GM13977 (cell line): ENCODE measurements at regions not wholly inside any gene's neighbourhood (a gene's known extent, or its start where the extent isn't known, plus 50 kb on each side); places are given as distances from the start of the nearest gene placed in this dataset.

Experiments
- DNase-seq: peaks from one replicate; pipeline ENCODE4 v3.0.0; 2012; ENCODE audit warnings: low spot score
- in situ Hi-C: fragments of 300-500 bp; cut with MboI; formaldehyde crosslinking; loops from one replicate; pipeline ENCODE4 v1.12.0; 2022; ENCODE audit warnings: low sequenced_read_pairs, low pct_unique_long_range_greater_than_20kb, mixed read lengths, inconsistent platforms; ENCODE audit not compliant: unreplicated experiment
- TF ChIP-seq, protein P1 (sequence below): IDR thresholded peaks from 2 replicates; pipeline ENCODE4 v1.5.1; 2012; ENCODE audit warnings: mild to moderate bottlenecking, control low read depth; ENCODE audit not compliant: insufficient read depth; ENCODE audit errors: extremely low read depth, missing control alignments

DNA sequence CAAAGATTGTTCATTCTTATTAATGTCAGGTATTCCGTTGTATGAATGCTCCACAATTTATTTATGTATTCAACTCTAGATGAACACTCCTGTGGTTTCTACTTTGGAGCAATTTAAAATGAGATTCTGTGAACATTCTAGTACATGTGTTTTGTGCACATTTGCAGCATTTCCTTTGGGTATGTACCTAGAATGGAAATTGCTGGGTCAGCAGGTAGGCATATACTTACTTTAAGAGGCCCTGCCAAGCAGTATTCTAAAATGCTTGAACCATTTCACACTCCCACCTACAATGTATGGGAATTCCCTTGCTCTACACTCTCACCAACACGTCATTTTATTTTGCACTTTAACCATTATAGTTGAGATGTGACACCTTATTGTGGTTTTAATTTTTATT lies 59.4 kb upstream of the MAGEB2 start:
- in situ Hi-C loops = no loop called here
- TF ChIP-seq, protein P1, sequence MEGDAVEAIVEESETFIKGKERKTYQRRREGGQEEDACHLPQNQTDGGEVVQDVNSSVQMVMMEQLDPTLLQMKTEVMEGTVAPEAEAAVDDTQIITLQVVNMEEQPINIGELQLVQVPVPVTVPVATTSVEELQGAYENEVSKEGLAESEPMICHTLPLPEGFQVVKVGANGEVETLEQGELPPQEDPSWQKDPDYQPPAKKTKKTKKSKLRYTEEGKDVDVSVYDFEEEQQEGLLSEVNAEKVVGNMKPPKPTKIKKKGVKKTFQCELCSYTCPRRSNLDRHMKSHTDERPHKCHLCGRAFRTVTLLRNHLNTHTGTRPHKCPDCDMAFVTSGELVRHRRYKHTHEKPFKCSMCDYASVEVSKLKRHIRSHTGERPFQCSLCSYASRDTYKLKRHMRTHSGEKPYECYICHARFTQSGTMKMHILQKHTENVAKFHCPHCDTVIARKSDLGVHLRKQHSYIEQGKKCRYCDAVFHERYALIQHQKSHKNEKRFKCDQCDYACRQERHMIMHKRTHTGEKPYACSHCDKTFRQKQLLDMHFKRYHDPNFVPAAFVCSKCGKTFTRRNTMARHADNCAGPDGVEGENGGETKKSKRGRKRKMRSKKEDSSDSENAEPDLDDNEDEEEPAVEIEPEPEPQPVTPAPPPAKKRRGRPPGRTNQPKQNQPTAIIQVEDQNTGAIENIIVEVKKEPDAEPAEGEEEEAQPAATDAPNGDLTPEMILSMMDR = no peak
- no peak for DNase-seq

DNA sequence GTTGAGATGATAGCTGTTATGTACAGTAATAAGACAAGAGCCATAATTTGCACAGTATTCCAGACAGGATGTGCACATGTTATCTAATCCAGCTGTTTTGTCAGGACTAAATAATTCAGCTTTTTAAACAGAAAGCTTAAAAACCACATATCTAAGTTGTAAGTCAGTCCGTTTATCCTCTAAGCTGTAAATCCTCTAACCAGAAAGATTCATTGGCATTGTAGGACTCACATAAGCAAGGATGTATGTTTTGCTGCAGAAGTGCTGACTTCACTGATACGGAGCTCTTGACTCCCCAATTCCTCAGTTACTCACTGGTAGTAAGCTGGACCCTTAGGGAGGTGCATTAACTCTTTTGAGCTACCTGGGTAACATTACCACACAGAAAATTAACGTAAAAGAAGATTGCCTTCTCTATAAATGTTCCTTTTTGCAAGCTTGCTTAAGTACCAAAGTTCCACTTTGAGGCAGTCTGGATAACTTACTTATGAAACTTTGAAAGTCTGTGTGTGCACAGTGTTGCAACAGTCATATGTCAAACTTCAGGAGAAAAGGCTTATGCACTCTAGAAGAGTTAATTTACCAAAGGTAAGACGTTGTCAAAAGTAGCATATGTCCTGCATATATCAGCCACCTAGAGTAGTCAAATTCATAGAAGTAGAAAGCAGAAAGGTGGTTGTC lies 58.3 kb upstream of the MAGEB2 start:
- in situ Hi-C loops = no loop called here
- TF ChIP-seq, protein P1 = no peak
- no peak for DNase-seq

DNA sequence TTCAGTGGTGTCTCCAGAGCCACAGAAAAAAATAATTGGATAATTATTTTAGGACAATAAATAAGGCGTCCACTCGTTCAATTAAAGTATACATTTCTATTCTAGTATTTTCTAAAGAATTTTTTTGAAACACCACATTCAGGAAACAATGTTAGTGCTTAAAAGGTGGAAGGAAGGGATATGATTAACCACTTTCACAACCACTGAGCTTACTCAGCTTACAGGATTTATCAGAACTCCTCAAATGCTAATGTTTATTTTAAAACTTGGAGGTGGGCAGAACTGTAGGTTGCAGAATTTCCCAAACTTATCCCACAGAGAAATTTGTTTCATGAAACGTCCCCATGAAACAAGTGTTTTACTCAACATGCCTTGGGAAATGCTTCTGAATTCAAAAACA lies 54.3 kb upstream of the MAGEB2 start:
- DNase-seq = no peak
- TF ChIP-seq, protein P1 = no peak
- in situ Hi-C loops = no loop called here
